Astrocyte of the spinal cord (primary cell): ENCODE measurements at regions not wholly inside any gene's neighbourhood (a gene's known extent, or its start where the extent isn't known, plus 50 kb on each side); places are given as distances from the start of the nearest gene placed in this dataset.

ENCODE experiments used
- DNase-seq: peaks from one replicate; pipeline ENCODE4 v3.0.0; 2011; ENCODE audit warnings: low read depth, low spot score
- H3K4me3 ChIP-seq: 2 replicates; pipeline ENCODE4 v1.5.1; 2011; ENCODE audit warnings: low read depth, mild to moderate bottlenecking, low read length, moderate library complexity
- in situ Hi-C: cut with HindIII; loops from 2 replicates; pipeline ENCODE4 v1.10.0; 2017; ENCODE audit warnings: low sequenced_read_pairs
- TF ChIP-seq, protein P1 (sequence below): IDR thresholded peaks from 2 replicates; pipeline ENCODE4 v1.5.1; 2012; ENCODE audit warnings: low read depth, mild to moderate bottlenecking, low read length, inconsistent platforms

DNA sequence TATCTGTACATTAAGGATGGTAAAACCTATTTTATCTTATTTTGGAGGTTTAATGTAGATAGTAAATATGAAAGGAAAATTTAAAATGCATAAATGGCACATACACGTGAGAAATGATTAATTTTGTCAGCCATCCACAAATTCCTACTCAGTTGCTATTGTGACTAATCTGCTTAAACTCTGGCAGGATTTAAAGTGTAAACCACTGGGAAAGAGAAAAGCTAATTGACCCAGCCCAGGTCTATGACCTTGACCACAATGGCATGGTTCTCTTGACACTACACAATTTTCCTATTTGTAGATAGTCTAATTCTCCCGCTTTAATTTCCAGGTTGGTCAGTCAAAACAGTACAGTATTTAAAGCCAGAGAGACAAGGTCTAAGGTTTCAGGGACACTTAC, 459.0 kb upstream of the KLF4 start:
- in situ Hi-C loops, result no loop called here
- H3K4me3 ChIP-seq, result no peak overlapping the region
- DNase-seq, result no peak
- TF ChIP-seq, protein P1, sequence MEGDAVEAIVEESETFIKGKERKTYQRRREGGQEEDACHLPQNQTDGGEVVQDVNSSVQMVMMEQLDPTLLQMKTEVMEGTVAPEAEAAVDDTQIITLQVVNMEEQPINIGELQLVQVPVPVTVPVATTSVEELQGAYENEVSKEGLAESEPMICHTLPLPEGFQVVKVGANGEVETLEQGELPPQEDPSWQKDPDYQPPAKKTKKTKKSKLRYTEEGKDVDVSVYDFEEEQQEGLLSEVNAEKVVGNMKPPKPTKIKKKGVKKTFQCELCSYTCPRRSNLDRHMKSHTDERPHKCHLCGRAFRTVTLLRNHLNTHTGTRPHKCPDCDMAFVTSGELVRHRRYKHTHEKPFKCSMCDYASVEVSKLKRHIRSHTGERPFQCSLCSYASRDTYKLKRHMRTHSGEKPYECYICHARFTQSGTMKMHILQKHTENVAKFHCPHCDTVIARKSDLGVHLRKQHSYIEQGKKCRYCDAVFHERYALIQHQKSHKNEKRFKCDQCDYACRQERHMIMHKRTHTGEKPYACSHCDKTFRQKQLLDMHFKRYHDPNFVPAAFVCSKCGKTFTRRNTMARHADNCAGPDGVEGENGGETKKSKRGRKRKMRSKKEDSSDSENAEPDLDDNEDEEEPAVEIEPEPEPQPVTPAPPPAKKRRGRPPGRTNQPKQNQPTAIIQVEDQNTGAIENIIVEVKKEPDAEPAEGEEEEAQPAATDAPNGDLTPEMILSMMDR, result no peak

DNA sequence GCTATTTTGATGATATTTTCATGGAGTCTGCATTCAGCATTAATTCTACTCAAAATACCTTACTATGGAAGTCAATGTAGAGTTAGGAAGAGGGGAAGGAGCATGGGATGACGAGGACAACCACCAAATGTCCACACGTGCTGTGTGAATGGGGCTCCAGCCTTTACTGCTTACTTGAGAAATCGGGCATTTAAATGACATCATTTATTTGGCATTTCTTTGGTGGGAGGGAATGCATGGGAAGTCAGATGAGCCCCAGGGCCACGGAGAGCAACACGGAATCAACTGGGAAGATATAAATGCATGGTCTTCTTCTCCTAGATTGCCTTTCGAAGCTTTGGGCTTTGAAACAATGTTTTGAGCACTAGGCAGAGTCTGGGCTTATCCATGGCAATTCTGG, 458.5 kb upstream of the KLF4 start:
- TF ChIP-seq, protein P1, result no peak
- DNase-seq, result no peak
- H3K4me3 ChIP-seq, result no peak overlapping the region
- in situ Hi-C loops, result no loop called here

DNA sequence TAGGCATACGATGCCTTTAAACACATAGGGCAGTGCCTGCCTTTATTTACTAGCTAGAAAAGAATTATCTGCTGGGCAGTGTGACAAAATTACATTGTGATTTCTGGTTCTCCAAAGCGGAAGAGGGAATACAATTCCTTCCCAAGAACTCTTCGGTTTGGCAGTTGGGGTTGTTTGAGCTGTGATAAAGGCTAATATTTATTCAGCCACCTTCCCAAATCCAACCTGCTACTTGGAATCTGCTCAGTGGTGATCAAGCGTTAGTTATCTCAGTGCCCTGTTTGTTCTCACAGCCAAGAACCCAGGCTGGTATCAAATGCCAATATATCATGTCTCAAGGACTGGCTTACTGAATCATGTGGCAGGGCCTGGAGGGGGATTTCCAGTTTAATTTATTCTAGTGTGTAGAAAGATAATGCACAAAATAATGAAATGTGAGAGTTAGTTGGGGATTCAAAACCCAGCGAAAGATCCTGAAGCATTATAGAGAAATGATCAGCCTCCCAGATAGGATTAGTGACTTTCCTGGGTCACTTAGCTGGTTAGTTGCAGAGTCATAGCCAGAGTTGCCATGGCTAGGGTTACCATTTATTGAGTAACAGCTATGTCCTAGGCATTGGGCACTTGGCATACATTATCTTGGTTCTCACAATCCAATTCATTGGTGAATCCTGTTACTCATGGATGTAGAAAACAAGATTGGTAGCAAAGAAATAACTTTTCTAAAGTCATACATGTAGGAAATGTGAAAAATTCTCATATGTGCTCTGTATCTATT, 457.0 kb upstream of the KLF4 start:
- no peak overlapping the region for H3K4me3 ChIP-seq
- TF ChIP-seq, protein P1, result no peak
- in situ Hi-C loops, result no loop called here
- DNase-seq, result no peak

DNA sequence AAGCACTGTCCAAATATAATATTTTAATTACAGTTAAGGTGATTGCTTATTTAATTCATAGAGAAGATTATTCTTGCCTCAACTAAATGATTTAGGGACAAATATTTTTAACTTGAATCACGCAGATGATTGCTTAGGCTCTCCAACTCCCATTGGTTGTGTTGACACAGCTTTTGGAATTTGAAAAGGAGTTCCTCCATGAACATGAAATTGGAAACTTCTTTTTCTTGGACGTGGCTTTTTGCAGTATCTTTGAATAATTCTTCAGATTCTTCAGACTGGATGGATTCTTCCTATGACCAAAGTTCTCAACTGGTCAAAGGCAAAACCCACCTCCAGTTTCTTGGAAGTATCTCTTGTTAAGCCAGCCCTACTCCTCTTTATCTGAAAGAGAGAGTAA, 456.4 kb upstream of the KLF4 start:
- no peak overlapping the region for H3K4me3 ChIP-seq
- in situ Hi-C loops, result no loop called here
- no peak for DNase-seq
- TF ChIP-seq, protein P1, result no peak

DNA sequence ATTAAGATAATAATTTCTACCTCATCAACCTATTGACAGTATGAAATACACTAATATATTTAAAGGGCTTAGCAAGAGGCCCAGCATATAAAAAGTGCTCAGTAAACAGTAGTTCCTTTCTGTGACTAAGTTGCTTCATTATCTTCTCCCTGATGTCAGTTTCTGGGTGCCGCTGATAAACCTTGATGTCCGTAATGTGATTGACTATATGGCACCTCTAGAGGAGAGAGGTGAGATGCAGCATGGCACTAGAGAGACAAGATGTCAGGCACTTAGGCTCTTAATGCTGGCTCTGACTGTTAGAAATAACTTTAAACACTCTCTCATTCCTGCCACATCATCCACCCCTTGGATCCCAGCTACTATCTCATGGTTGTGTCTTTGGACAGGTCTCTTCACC, 455.9 kb upstream of the KLF4 start:
- in situ Hi-C loops, result no loop called here
- DNase-seq, result no peak
- TF ChIP-seq, protein P1, result no peak
- H3K4me3 ChIP-seq, result no peak overlapping the region

DNA sequence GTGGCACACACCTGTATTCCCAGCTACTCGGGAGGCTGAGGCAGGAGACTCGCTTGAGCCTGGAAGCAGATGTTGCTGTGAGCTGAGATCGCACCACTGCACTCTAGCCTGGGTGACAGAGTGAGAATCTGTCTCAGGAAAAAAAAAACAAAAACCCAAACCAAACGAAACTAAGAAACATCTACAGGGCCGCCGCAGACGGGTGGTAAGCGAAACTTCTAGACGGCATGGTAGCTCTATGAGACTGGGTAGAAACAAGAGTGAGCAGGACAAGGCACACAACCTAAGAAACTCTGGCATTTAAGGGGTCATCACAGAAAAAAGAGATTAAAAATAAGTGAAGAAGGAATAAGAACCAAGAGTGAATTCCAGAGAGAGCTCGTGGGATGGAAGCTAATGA, 454.8 kb upstream of the KLF4 start:
- DNase-seq, result no peak
- no peak overlapping the region for H3K4me3 ChIP-seq
- in situ Hi-C loops, result no loop called here
- TF ChIP-seq, protein P1, result no peak
